ENCODE measurements at regions not wholly inside any gene's neighbourhood (a gene's known extent, or its start where the extent isn't known, plus 50 kb on each side); places are given as distances from the start of the nearest gene placed in this dataset.

DNA sequence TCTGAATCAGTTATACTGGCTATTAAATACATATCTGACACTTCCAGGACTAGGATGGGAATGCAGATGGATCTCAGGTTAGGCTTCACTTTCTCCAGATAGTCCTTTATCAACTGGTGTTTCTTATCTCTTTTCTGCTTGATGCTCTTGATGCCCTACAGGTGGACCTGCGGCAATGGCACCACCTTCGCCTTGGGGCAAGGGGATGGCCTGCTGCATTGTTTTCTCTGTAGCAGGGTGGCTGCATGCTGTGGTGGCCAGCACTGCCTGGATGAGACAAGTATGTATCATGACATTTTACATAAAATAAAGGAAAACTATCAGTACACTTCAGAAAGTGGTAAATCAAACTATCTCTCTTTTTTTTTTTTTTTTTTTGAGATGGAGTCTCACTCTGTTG, 217.7 kb upstream of the ZP4 start:
- DNase-seq, result no peak
- ATAC-seq, result no peak

GRCh38 chr1:238107322-238107721, 216.6 kb upstream of the ZP4 start:
- ATAC-seq (no peak), DNase-seq (no peak)

- ATAC-seq, result no peak
- DNase-seq, result no peak
Observed at GRCh38 chr1:238104752-238105151, 214.0 kb upstream of the ZP4 start.

DNA sequence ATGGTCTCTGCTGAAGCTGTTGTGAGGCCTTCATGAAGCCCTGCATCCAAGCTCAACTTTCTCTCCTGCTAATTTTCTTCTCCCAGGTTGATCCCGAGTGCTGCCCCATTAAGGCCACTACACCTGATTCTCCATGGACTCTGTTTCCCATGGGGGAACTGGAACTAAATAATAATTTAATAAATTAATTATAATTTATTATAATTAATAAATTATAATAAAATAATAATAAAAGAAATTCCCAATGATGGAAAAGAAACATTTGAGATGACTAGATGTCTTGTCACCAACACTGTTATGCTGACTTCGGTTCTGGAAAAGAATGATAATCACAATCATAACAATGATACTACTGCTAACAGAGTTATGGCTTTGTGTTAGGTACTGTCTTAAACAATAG, 211.2 kb upstream of the ZP4 start:
- ATAC-seq, result no peak
- DNase-seq, result no peak

- DNase-seq (no peak), ATAC-seq (no peak)
Observed at GRCh38 chr1:238099871-238100270, 209.1 kb upstream of the ZP4 start.

- DNase-seq (no peak), ATAC-seq (no peak)
Observed at GRCh38 chr1:238089615-238090014, 198.9 kb upstream of the ZP4 start.

DNA sequence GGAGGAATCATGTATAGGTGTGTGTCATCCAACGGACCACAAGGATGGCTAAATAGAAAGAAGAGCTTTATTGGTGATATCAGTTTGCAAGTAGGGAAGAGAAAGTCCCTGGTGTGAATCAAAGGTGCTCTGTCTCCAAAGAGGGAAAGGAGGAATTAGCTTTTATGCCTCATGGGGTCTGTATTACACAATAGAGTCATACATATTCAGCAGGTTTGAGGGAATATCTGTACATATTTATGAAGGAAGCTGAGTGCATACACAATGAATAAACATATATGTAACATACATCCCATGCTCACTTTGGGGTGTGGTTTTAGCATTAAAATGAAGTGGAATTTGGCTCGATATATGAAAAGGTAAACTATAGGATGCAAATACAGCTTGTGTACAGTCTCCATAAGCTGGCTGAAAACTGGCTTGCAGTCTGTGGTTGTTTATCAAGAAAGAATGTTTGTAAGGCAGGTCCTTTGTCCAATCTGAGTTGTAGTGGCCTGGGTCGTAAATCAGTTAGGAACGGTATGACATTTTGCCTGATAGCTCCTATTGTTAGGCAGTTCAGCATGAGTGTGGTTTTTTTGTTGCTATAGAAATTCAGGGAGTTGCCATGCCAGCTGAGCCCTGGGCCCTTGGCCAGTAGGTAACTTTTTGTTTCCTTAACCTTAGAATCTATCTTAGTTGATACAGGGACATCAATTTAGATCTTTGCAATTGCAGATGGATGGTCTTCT, 198.0 kb upstream of the ZP4 start:
- DNase-seq (no peak), ATAC-seq (no peak)

GRCh38 chr1:238073991-238074390, 183.3 kb upstream of the ZP4 start:
- ATAC-seq (no peak), DNase-seq (no peak)

- DNase-seq, result no peak
- ATAC-seq, result no peak
Observed at GRCh38 chr1:238071061-238071460, 180.3 kb upstream of the ZP4 start.

- no peak for DNase-seq
Observed at GRCh38 chr1:238063454-238063853, 172.7 kb upstream of the ZP4 start.

DNA sequence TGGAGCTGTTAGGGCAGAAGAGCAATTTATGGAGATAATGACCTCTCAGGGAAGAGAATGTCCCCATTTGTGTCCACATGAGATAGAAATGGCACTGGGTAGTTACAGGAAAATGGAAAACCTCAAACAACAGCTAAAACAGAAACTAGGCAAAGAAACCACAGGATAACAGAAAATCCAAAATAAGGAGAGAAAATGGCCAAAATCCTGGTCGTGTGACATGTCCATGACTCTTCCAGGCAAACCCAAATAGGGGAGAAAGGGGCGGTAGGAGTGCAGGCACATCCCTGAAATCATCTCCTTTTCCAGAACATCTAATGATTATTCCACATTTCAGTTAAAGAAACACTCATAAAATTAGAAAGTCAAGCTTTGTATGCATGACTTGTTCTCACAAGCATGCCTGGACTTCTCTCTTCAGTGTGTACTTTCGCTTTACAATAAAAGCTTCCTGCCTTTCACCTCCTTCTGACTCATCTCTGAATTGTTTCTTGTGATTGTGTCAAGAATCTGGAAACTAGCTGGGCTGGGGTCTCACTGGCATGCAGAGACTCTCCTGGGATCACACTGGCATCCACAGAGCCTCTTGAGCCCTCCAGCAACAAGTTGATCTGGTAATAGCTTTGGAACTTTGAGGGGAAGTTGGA, 171.4 kb upstream of the ZP4 start:
- DNase-seq, result no peak
- ATAC-seq, result no peak

More at GRCh38 chr1:238063454-238063853, 172.7 kb upstream of the ZP4 start:
- no peak for ATAC-seq

DNA sequence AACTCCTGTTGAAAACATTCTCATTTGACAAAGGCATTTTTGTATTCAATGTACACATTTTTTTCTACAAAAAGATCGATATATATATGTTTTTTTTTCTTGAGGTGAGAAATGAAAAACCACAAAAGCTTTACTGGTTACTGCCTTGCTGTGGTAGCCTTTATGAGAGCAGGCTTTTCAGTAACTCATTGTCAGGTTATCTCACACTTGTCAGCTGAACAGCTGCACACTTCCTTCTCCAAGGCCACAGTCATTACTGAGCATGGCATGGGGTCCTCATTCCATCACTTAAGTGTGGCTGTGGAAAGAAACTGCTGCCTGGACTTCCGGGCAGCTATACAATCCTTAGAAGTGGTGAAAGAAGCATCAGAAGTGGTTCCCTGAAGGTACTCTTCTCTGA, 169.3 kb upstream of the ZP4 start:
- no peak for ATAC-seq
- no peak for DNase-seq

GRCh38 chr1:238052496-238053266, 162.0 kb upstream of the ZP4 start:
- ATAC-seq, result no peak
- no peak for DNase-seq

DNA sequence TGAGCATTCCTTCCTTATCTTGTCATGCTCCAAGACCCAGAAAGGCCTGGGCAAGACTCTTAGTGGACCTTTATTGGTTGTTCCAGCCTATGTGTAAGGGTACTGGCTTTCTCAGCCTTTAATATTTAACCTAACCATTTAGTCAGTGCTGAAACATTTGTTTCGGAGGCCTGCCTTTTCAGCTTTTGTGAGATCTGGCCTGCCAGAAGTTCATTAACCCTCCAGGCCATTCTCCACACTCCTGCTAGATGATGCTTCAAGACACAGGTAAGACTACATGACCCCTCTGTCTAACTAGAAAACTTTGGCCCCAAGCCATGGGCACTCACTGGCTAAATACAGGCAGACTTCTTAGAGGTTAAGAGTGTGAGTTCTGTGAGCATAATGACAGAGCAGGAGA, 138.4 kb upstream of the ZP4 start:
- ATAC-seq (no peak), DNase-seq (no peak)

- ATAC-seq (no peak), DNase-seq (no peak)
Observed at GRCh38 chr1:238027366-238027765, 136.6 kb upstream of the ZP4 start.

DNA sequence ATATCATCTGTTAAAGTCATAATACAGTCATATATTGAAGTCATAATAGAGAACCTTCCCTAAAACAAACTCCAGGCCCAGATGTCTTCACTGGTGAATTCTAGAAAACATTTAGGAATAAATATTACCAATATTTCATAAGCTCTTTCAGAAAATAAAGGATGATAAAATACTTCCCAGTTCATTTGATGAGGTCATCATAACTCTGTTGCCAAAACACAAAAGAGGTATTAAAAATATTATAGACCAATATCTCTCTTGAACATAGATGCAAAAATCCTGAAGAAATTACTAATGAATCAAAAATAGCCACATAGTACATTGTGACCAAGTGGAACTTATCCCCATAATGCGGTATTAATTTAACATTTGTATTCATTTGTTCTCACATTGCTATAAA, 132.4 kb upstream of the ZP4 start:
- ATAC-seq (no peak), DNase-seq (no peak)

GRCh38 chr1:238018214-238018613, 127.5 kb upstream of the ZP4 start:
- DNase-seq, result no peak
- ATAC-seq, result no peak

DNA sequence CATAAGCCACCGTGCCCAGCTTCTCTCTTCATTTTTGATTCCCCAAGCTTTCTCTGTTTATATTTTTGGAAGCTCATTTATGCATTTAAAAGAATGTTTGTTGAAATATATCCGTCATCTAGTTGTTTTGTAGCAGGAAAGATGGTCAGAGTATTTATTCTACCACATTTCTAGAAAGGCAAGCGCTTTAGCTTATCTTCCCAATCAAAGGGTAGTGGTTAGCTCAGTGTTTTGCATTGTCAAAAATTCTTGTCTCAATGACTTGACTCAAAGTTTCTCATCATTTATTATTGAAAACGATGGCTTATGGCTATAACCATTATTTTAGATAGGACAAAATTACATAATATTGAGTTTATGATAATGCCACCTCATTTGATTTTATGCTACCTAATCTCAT, 116.1 kb upstream of the ZP4 start:
- ATAC-seq (no peak), DNase-seq (no peak)

GRCh38 chr1:238005116-238005515, 114.4 kb upstream of the ZP4 start:
- no peak for DNase-seq
- no peak for ATAC-seq

GRCh38 chr1:238001818-238002217, 111.1 kb upstream of the ZP4 start:
- DNase-seq, result no peak
- no peak for ATAC-seq

DNA sequence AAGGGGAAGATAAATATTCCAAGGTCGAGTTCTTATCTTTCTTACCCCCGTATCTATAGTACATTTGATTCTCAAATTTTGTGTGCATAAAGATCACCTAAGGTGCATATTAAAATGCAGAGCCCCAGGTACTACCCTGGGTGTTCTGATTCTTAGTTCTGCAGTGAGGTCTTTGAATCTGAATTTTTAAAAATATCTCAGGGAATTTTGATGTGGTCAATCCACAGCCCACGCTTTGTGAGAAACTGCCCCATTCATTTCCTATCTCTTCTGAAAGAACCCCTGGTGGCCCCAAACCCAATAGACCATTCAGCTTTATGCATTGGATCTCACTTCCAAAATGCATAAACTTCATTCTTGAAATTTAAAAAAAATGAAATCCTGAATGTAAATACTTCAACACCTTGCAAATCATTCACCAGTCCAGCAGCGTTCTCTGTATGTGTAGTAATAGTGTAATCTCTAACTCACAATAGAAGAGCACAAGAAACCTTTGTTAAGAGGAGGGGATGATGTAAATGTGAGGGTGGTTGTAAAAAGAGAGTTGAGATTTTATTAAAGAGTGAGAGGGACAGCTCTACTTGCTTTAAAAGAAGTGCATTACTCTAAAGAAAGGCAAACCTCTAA, 108.8 kb upstream of the ZP4 start:
- ATAC-seq (no peak), DNase-seq (no peak)

DNA sequence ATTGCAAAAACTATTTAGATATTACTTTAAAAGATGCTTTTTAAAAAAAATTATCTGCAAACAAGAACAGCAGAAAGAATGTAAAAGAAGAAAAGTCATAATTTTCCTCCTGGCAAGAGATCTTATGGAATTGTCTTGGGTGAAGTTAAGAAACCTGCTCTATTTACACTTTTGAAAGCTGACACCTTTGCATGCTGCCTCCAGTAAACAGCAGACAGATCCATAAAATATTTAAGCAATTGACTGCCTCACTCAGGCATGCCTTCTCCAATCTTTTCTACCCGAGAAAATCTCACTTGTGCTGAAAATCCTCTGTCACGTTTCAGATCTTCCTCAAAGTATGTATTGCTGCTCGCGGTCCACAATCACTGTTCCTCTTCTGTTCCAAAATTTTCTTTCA, 107.9 kb upstream of the ZP4 start:
- ATAC-seq, result no peak

DNA sequence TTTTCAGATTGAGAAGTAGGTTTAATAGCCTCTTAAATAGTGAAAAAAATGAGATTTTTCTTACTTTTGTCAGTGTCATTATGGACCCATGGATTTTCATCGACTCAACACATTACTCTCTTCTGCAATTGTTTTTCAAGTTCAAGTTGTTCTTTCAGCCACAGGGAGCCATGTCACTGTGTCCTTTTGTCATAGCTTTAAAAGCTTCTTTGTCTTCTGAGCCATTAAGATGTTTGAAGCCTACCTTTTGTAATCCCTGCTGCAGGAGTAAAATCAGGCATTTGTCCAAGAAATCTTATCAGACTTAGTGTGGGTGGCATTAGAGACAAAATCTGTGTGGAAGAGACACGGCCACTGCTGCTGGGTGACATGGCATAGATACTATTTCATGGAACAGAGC, 92.8 kb upstream of the ZP4 start:
- no peak for ATAC-seq
- no peak for DNase-seq

More for the DNA sequence above, 107.9 kb upstream of the ZP4 start:
- no peak for DNase-seq

Measured in stimulated activated naive CD8-positive, alpha-beta T cell treated with anti-CD3 and anti-CD28 coated beads, Interleukin-15, Interleukin-2, amounts not matched to agents 100 U/mL and 50 U/mL, for 24 hours (primary cell).